GM19043 (cell line): ENCODE measurements at regions not wholly inside any gene's neighbourhood (a gene's known extent, or its start where the extent isn't known, plus 50 kb on each side); places are given as distances from the start of the nearest gene placed in this dataset.
"Not testable (repeated sequence)": the region's sequence is repeated elsewhere in the genome, so short reads cannot be mapped to it uniquely, and the experiment has no call there.

Source experiments
- ATAC-seq: cut with Tn5 transposase; IDR thresholded peaks from one replicate; pipeline ENCODE4 v1.9.1; 2021; ENCODE audit warnings: low read depth; ENCODE audit not compliant: unreplicated experiment

GRCh38 chrX:128807367-128807766 is 715.9 kb downstream of the SMARCA1 start:
- ATAC-seq = no peak

DNA sequence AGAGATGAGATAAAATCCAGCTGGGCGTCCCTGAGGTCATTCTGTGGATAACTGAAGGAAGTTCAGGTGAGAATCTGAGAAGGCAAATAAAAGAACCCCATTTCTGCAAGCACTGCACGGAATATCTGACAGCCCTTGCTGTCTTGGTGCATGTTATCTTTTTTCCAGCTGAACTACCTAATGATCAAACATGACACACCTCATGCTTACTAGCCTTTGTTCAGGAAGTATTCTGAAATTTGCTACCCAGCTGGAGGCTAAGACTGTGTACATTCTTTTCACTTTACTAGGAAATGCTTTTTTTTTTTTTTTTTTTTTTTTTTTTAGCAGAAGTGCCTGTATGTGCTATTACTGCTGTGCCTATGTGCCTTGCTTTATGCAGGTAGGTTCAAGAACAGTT is 718.1 kb downstream of the SMARCA1 start:
- ATAC-seq = no peak

DNA sequence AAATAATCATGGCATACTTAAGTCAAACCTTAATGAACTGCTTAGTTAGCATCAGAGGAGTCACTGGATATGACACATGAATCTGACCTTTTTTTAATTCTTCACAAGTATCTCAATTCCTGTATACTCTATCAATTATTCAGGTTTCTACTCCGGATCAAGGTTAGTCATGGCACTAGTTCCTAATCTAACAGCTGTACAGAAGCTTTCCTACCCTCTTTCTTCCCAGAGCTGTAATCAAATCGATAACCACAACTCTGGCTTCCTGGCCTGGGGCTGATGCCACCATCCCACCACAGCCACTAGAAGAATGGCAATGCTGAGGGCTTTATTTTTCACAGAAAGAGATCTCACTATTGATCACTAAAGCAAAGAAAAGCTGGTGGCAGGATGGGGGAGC is 718.5 kb downstream of the SMARCA1 start:
- no peak for ATAC-seq

GRCh38 chrX:128800138-128800537 is 723.2 kb downstream of the SMARCA1 start:
- no peak for ATAC-seq

GRCh38 chrX:128783139-128783538 is 730.9 kb upstream of the ACTRT1 start:
- not testable (repeated sequence) for ATAC-seq

DNA sequence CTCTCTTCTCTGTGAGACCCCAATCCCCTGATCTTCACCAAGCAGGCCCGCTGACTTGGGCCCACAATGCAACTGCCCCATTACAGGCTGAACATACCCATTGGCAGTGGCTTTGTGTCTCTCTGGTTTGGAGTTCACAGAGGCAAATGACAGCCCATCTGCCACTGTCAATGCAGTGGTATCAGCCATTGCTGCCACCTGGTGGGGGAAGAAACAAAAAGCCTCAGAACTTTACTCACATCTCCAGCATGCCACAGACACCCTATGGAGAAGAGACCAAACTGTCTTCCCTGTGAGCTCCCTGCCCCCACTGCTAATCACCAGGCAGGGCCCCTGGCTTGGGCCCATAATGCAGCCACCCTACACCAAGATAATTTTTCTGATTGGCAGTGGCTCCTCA is 729.3 kb upstream of the ACTRT1 start:
- no peak for ATAC-seq

DNA sequence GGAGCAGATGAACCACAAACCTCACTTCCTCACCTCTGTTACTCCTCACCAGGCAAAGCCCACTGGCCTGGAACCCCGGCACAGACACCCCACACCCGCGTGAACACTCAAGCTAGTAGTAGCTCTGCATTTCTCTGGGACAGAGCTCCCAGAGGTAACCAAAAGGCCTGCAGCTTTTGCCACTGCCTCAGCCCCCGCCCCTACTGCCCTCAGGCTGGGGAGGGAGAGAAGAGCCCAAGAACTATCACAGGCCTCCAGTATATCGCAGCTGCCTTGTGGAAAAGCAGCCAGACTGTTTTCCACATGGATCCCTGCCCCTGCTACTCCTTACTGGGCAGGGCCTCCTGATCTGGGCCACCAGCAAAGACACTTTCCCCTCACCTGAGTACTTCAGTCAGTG is 728.7 kb upstream of the ACTRT1 start:
- ATAC-seq = no peak

DNA sequence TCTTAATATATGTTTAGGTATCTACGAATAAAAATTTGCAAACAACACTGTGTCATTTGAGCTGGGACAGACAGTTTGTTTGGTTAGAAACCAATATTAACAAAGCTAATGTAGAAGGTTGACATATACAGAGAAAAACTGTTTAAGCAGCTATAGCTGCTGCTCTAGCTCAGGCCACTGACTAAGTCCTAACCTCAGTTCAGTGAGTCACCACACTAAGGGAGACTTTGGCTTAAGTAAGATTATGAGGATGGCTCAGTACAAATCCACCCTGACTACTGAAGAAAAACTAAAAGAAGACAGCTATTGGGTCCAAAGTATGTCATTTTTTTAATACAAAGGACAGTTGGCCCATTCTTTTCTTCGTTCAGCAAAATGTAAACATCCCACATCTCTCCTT is 717.3 kb upstream of the ACTRT1 start:
- ATAC-seq = no peak

DNA sequence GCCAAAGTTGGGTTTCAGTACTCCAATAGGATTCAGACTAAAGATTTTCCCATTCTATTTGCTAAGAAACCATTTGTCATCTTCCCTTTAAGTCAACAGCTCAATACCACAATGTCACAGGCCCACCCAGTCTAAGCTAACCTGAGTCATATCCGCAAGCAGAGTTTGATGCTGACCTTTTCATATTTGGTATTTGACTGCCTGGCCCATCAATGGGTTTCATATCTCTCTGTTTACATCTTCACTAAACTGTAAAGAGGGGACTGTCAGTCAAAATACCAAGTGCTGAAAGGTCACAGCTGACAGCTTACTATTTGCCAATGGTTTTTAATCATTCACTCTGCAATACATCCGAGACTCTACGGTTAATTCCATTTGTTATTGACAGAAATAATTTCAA is 707.5 kb upstream of the ACTRT1 start:
- ATAC-seq = no peak

GRCh38 chrX:128759177-128759576 is 707.0 kb upstream of the ACTRT1 start:
- ATAC-seq = no peak

DNA sequence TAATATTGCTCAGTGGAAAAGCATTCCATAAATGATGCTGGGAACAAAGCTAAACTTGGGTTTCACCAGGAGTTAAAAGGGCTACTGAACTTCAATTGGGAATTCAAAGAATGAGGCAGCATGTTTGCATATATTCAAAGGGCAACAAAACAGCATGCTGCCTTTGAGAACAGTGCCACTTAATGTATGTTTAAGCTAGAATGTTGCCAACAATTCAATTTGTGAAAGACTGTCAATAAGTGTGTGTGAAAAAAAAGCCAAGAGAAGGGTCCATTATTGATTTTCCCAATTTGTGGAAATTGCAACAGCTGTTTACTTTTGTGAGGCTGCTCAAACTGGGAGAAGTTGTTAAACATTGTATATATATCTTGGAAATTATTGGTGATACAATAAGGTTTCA is 701.9 kb upstream of the ACTRT1 start:
- ATAC-seq = no peak

GRCh38 chrX:128739539-128739938 is 687.3 kb upstream of the ACTRT1 start:
- ATAC-seq = no peak

- no peak for ATAC-seq
These were observed 676.7 kb upstream of the ACTRT1 start for GRCh38 chrX:128728943-128729342.

- ATAC-seq = no peak
These were observed 665.7 kb upstream of the ACTRT1 start for GRCh38 chrX:128717635-128718578.

- no peak for ATAC-seq
These were observed 662.2 kb upstream of the ACTRT1 start for GRCh38 chrX:128714425-128714824.

DNA sequence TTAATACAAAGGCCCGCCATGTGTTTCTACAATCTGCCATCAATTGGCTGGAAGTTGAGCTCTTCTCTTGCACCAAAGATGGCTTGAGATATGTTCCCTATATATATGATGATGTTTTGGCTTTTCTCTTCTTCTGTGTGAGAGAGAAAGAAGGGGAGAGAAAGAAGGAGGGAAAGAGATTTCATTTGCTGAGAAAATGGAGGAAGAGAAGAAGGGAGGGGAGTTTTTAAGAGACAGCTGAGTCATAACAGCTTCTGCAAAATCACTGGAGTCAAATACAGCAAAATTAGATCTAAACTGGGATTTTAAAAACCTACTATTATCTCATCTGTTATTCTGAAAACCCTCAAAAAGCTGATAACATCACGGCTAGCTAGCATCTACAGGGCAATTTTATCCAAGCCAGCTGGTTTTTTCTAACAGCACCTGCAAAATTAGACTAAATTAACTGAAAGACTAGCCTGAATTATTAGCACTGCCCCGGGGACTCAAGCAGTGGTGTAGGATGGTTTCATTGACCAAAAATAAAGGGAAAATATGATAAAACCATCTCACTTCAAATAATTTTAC is 647.6 kb upstream of the ACTRT1 start:
- no peak for ATAC-seq

- ATAC-seq = no peak
These were observed 646.5 kb upstream of the ACTRT1 start for GRCh38 chrX:128698573-128699181.

DNA sequence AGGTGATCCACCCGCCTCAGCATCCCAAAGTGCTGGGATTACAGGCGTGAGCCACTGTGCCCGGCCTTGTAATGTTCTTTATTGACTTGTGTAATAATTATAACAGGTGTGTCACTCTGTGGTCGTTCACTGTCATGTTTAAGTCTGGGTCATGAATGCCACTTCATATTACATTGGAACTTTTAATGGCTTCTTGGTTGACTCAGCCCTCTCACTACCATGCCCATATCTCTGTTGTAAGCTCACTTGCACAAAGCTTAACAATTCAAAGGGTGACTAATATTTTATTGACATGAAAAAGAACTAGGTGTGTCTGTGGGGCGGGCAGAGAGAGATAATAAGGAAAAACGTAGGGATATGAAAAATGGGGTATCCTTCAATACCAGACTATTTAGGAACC is 639.7 kb upstream of the ACTRT1 start:
- ATAC-seq = no peak

- ATAC-seq = no peak
These were observed 633.2 kb upstream of the ACTRT1 start for GRCh38 chrX:128685387-128685786.

DNA sequence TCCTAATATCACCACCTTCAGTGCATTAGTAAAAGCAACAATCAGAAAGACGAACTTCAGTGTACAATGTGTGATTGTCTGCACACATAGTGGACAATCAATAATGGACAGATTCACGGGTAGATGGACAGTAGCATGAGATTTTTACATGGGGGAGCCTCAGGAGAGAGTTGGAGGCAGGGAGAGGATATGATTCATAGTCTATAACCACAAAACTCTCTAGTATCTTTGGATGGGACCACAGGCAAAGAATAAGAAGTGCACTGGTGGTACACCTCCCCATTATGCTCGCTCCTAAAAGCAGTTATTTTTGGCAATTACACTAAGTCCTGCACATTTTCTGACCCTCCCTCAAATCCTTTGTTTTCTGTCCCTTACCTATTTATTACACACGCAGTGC is 624.4 kb upstream of the ACTRT1 start:
- no peak for ATAC-seq

GRCh38 chrX:128674326-128675086 is 622.3 kb upstream of the ACTRT1 start:
- ATAC-seq = not testable (repeated sequence)
